Progenitor cell of endocrine pancreas (in vitro differentiated cells): ENCODE measurements at regions not wholly inside any gene's neighbourhood (a gene's known extent, or its start where the extent isn't known, plus 50 kb on each side); places are given as distances from the start of the nearest gene placed in this dataset.

Source experiments
- DNase-seq: peaks from one replicate; pipeline ENCODE4 v3.0.0; 2021; ENCODE audit warnings: low spot score; ENCODE audit not compliant: unreplicated experiment
- H3K27ac Mint-ChIP-seq: 2 replicates; pipeline ENCODE4 v1.8.0; 2021; ENCODE audit warnings: mild to moderate bottlenecking, moderate library complexity, mixed read lengths
- H3K27me3 Mint-ChIP-seq: 2 replicates; pipeline ENCODE4 v1.8.0; 2021; ENCODE audit warnings: mixed read lengths
- H3K36me3 Mint-ChIP-seq: 2 replicates; pipeline ENCODE4 v1.8.0; 2022; ENCODE audit warnings: mixed read lengths; ENCODE audit not compliant: insufficient read depth
- H3K4me1 Mint-ChIP-seq: 2 replicates; pipeline ENCODE4 v1.8.0; 2021; ENCODE audit warnings: low read depth, mixed read lengths
- H3K4me3 Mint-ChIP-seq: 2 replicates; pipeline ENCODE4 v1.8.0; 2021; ENCODE audit warnings: low read depth, mild to moderate bottlenecking, moderate library complexity, mixed read lengths
- H3K9me3 Mint-ChIP-seq: 2 replicates; pipeline ENCODE4 v1.8.0; 2021; ENCODE audit warnings: low read depth, mixed read lengths
- TF ChIP-seq, protein P1 (sequence below): fragments of 200-600 bp; sonication (generic); IDR thresholded peaks from one replicate; pipeline ENCODE4 v1.5.0; 2021; ENCODE audit warnings: antibody characterized with exemption, mild to moderate bottlenecking; ENCODE audit not compliant: unreplicated experiment

DNA sequence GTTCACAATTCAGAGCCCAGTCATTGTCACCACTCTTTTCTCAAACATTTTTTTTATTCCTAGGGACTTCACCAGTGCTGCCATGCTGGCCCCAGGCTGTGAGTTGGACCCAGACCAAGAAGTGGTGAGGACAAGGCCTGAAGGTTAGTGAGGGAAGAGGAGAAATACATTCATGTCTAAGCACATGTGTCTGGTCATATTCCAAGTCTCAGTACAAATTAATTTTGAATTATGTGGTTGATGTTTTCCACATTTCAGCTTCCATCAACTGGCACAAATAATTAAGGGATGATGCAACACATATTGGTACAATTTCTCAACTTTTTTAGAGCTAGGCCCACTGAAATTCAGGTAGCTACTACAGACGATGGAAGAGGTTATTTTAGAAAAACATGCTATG, 106.6 kb upstream of the UPP2 start:
- no peak overlapping the region for H3K27ac Mint-ChIP-seq
- TF ChIP-seq, protein P1, sequence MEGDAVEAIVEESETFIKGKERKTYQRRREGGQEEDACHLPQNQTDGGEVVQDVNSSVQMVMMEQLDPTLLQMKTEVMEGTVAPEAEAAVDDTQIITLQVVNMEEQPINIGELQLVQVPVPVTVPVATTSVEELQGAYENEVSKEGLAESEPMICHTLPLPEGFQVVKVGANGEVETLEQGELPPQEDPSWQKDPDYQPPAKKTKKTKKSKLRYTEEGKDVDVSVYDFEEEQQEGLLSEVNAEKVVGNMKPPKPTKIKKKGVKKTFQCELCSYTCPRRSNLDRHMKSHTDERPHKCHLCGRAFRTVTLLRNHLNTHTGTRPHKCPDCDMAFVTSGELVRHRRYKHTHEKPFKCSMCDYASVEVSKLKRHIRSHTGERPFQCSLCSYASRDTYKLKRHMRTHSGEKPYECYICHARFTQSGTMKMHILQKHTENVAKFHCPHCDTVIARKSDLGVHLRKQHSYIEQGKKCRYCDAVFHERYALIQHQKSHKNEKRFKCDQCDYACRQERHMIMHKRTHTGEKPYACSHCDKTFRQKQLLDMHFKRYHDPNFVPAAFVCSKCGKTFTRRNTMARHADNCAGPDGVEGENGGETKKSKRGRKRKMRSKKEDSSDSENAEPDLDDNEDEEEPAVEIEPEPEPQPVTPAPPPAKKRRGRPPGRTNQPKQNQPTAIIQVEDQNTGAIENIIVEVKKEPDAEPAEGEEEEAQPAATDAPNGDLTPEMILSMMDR: no peak
- H3K36me3 Mint-ChIP-seq: no peaks in the 10 kb centered on the region
- no peaks in the 10 kb centered on the region for H3K27me3 Mint-ChIP-seq
- no peaks in the 10 kb centered on the region for H3K9me3 Mint-ChIP-seq
- DNase-seq: no peak
- no peaks in the 10 kb centered on the region for H3K4me1 Mint-ChIP-seq
- H3K4me3 Mint-ChIP-seq: no peak overlapping the region

DNA sequence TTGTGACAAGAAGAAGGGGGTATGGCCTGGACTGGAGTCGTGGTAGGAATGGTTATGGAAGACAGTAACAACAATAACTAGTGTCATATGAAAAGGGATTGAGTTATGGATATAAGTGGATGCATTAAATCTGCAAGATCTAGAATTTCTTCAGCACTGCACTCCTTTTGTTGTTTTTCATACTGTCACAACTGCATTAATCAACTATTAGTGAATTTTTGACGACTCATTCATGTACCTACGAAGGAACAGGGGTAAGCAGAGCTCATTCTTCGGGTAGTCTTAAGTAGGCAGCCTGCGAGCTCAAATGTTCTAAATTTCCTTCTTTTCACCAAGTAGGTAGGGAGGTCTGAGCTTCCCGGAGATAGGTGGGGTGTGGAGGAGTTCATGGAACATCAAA, 109.7 kb upstream of the UPP2 start:
- no peak for DNase-seq
- no peak overlapping the region for H3K27ac Mint-ChIP-seq
- H3K36me3 Mint-ChIP-seq: no peaks in the 10 kb centered on the region
- peaks cover 3% of the 10 kb centered on the region for H3K27me3 Mint-ChIP-seq
- no peaks in the 10 kb centered on the region for H3K9me3 Mint-ChIP-seq
- H3K4me3 Mint-ChIP-seq: no peak overlapping the region
- no peaks in the 10 kb centered on the region for H3K4me1 Mint-ChIP-seq
- TF ChIP-seq, protein P1: no peak

DNA sequence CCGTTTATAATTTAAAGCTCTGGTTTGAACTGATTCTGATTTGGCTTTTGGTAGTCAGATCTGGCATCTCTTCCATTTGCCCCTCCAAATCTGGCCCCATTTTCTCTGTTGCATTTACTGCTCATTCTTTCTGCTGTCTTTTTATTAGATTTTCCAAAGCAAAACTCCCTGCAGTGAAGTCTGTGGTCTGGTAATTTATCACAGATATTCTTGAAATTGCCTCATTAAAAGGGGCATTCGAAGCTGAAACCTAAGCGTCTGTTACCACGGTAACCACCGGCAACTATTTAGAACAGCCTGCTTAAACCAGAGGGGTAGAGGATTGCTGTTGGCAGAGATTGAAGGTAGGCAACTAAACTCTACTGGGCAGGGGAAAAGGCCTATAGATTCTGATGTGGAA, 111.5 kb upstream of the UPP2 start:
- TF ChIP-seq, protein P1: no peak
- Mint-ChIP-seq H3K27ac (no peak overlapping the region), H3K9me3 (no peaks in the 10 kb centered on the region), H3K36me3 (no peaks in the 10 kb centered on the region), H3K4me1 (no peaks in the 10 kb centered on the region), H3K4me3 (no peak overlapping the region), H3K27me3 (peaks cover 3% of the 10 kb centered on the region)
- DNase-seq: no peak

DNA sequence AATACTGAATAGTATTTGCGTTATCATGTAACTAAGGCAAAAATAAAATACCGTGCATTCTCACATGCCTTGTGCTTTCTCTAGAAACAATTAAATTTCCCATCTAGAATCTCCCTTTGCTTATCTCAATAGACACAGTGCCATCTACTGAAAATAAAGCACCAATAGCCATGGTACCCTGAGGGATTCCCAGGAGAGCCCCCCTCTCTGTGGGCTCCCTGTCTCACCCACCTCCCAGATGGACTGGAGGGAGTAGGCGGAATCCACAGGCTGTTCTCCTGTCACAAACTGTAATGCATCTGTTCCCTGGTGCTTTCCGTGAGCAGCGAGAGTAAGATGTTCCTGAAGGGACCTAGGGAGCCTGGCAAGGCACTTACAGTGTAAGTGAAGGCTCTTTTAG, 112.4 kb upstream of the UPP2 start:
- peaks cover 3% of the 10 kb centered on the region for H3K27me3 Mint-ChIP-seq
- no peaks in the 10 kb centered on the region for H3K4me1 Mint-ChIP-seq
- TF ChIP-seq, protein P1: no peak
- H3K36me3 Mint-ChIP-seq: no peaks in the 10 kb centered on the region
- H3K4me3 Mint-ChIP-seq: no peak overlapping the region
- no peak for DNase-seq
- no peak overlapping the region for H3K27ac Mint-ChIP-seq
- no peaks in the 10 kb centered on the region for H3K9me3 Mint-ChIP-seq

DNA sequence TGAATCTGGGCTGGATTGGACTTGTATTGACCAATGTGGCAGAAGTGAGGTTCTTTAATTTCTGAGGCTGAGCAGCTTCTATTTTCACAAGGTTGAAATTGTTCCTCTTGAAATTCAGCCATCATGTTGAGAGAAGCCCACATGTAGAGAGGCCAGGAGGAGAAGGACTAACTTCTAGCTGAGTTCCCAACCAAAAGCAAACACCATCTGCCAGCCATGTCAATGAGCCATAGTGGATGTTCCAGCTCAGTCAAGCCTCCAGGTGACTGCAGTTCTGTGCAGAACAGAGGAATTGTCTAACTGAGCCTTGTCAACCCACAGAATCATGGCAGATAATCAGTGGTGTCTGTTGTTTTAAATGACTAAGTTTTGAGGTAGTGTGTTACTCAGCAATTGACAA, 110.6 kb upstream of the ACVR1 start:
- H3K4me3 Mint-ChIP-seq: no peak overlapping the region
- no peak for DNase-seq
- H3K9me3 Mint-ChIP-seq: peaks cover 4% of the 10 kb centered on the region
- H3K36me3 Mint-ChIP-seq: no peaks in the 10 kb centered on the region
- TF ChIP-seq, protein P1: no peak
- H3K4me1 Mint-ChIP-seq: peaks cover 1% of the 10 kb centered on the region
- H3K27me3 Mint-ChIP-seq: peaks cover 3% of the 10 kb centered on the region
- no peak overlapping the region for H3K27ac Mint-ChIP-seq
